ENCODE measurements at regions not wholly inside any gene's neighbourhood (a gene's known extent, or its start where the extent isn't known, plus 50 kb on each side); places are given as distances from the start of the nearest gene placed in this dataset.

DNA sequence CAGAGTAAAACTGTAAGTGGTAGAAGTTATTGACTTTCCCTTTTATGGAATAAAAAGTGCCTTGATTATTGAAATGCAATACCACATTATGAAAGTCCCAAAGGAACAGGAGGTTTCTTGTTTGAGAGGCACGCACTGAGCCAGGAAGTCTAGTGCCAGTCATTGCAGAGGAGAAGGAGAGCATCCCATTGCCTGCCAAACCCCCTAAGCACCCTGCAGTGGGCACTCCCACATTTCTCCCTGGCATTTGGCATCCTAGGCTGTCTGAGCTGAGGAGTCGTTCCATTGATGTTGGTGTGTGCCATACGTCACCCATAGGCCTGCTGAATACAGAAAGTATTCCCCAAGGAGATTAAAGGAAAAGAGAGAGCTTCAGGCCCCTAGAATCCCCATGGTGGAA is 85.7 kb upstream of the MBNL2 start:
- DNase-seq: no peak

DNA sequence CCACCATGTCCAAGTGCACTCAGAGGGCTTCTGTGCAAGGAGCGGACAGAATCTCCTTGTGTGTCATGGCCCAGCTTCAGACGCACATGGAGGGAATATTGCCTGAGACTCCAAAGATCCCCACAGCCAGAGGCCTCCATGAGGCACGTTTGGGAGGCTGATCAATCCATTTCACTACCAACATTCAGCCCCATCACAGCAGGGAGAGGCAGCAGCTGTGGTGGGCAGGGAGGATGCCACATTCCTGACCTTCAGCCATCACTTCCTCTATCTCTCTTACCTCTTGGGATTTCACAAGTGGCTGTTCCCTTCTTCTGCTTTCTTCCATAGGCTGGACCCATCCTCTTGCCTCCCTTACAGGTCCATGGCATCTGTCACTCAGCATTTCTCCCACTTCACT is 82.4 kb upstream of the MBNL2 start:
- DNase-seq: no peak

DNA sequence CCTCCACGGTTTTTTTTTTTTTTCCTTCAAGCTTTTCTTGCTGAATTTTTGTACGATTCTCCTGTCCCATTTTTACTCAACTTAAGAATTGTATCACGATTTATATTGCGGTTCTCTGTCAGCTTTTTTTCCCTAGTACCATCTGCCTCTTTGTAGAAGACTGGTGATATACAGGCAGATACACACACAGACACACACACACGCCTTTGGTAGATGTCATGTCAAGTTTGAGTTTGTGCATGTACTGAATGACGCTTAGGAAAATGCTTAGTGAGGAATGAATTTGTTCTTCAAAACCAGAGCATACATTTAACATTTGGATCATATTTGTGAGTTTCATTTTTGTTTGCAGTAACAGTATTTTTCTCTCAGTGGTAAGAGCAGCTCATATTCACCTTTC is 82.0 kb upstream of the MBNL2 start:
- no peak for DNase-seq

DNA sequence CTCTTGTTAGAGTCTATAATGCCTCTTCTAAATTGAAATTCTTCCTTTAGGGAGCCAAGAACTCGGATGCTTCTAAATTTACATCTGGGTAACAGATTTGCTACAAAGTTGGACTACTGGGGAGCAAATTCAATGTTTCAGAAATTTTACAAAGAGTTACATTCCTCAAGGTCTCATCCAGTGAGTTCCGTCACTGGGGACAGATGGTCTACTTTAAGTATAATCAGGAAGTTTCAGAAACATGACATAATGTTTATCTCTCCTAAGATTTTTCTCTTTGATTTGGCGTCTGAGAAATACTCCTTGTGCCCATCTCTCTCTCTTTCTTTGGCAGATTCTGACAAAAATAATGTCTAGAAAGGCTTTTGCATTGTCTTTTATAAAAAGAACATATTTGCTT is 81.5 kb upstream of the MBNL2 start:
- DNase-seq: no peak

DNA sequence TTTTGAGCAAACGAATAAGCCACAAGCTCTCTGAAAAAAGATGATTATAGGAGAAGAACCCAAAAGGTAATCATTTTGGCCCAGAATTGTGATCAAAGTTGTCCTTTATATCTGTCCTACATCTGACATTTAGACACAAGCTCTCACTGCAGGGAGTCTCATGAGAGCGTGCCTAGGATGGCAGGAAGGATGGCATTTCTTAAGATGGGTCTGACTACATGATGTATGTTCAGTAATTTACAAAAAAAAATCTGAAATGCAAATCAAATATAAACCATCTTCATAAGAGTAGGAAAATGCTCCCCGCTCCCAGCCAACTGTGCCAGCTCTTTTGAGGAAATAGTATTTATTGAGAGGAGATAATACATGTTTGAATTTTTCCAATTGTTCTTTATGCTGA is 81.0 kb upstream of the MBNL2 start:
- no peak for DNase-seq

DNA sequence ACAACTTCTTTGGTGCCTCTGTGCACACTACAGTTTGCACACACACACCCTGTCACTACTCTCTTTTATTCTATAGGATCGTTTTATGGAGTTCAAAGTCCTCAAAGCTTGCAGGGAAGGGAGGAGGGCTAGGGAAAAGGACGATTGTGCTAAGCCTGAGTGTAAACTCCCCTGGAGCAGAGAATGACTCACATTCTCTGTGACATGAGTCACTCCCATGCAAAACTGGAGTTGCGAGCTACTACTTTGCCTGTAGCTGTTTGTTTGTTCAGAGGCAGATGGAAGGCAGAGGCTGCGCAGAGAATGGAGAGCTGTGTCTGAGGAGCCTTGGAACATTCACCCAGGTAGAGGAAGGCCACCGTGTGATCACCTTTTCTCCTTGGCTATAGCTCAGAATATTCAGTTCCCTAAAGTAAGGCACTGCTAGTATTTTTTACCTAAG is 80.5 kb upstream of the MBNL2 start:
- no peak for DNase-seq

DNA sequence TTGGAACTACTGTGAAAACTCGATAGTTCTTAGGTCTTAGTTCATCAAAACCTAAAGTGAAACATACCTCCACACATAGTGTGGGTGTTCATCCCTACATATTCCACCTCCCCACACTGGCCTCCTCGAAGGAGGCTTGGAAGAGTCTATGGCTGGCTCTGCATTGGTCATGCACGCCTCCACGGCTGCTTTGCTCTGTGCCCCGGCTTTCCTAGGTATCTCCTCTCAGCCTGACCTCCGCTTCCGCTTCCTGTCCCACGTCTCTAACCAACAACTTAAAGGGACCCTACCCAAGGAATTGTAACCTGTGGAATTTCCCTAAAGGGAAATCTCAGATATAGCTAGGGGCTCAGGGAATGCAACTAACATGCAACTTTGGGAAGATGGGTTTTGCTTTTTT is 79.7 kb upstream of the MBNL2 start:
- no peak for DNase-seq

DNA sequence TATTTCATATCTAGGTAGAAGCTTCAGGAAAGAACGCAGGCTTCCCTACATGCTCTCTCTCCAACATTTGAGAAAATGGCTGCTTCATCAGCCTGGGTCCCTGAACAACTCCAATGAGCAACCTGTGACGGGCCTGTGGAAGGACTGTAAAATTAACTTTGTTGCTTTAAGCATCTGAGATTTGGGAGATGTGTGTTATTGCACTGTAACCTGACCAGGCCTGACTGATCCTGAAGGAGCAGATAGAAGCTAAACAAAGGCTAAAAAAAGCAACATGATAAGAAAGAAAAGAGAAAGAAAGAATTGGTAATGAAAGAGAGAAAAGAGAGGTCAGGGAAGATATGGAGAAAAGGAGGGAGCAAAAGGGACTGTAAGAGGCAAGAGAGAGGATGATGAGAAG is 77.1 kb upstream of the MBNL2 start:
- DNase-seq: no peak

DNA sequence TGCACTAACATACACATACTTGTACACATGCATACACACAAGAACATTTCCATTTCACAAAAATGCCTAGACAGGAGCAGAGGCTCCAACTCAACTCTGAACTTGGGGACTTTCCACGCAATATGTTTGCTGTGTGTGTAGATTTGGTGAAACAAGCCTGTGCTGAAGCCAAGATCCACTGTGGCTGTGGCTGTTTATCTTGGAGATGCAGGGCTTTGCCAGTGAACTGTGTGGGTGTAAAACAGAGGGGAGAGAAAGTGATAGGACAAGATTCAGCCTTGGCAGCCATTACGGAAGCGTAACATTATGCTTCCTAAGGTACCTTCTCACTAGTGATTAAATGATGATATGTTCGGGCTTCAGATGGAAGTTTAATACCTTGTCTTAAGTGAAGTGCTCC is 73.2 kb upstream of the MBNL2 start:
- DNase-seq: no peak

DNA sequence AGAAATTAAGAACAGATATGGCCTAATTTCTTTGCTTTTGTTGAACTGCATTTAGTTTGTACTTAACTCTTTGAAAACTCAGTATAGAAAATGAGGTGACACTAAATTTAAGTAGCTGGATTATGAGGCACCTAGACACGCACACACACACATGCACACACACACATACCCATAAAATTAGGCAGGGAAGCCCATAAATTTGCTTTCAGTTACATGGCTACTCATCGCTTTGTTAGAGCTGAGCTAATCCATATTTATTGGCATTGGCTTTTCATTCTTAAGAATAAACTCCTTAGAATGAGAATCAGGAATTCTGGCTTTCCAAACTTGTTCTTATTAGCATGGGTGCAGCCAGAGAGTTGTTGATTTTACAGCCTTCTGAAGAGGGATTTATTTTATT is 61.7 kb upstream of the MBNL2 start:
- DNase-seq: no peak

DNA sequence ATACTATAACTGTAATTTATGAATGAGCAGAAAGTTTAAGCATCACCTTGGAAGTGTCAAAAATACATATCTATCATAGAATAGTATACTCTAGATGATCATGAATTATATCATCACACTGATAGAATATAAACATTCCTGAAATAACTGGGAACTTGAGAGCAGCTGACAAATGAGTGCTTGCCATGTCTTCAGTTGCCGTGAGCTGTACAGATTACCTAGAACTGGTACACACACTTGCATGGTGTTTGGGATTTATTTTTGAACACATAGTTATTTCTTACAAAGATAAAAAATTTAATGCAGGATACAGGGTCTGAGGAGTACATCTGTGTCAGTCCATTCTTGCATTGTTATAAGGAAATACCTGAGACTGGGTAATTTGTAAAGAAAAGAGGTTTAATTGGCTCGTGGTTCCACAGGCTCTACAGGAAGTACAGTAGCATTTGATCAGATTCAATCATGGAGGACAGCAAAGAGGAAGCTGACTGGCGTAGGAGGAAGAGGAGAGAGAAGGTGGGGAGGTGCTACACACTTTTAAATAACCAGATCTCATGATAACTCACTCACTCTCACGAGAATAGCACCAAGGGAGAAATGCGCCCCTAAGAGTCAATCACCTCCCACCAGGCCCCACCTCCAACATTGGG is 60.4 kb upstream of the MBNL2 start:
- no peak for DNase-seq

DNA sequence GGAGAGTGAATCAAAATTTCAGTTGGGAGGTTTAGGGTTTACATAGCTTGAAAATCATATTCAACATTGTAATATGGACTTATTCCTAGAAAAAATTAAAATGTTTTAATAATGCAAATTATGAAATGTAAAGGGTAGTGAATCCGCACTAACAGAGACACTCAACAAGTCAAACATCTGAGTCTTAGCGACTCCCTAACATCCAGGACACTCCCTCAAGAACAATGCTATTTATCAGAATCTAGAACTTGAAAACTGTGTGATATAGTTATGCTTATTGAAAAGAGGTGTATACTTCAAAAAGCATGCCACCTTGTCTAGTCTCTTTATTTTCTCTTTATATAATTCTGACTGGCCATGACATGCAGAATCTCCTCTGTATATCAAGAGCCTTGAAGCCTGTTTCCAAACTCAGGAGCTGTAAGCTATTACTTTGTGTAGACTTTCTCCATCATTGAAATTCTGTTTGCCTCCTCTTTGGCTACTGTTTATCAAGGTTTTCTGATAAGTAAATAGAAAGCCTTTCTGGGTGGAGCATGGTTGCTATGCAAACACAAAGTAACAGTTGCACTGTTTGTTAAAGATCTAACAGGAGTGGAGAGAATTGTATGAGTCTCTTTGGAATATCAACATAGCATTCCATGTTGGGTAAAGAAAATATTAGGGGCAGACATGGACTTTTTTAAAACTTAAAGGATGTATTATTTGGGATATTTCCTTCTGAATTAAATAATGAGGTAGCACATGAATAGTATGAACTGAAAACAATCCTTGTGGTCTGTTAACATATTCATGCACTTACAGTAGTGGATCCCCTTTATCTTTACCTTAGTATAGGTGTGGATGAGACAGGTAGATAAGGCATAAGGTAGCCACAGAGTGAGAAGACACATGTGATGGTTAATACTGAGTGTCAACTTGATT is 56.4 kb upstream of the MBNL2 start:
- DNase-seq: no peak

DNA sequence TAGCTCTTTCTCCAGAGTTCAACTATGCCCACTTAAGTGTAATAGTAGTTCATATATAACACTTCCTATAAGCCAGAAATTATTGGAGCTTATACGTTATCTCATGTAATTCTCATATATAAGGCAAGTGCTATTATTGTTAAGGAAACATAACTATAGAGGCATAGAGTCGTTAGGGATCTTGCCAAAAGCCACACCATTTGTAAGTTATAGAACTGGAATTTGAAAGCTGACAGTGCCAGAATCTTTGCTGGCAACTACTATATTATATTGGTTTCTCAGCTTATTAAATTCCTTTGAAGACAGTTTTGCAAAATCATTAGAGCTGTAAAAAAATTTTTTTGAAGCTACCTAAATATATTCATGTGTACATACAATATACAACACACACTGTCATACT is 51.0 kb upstream of the MBNL2 start:
- no peak for DNase-seq

Measured in CD4-positive, alpha-beta T cell treated with Interleukin-10 for 1 hour (primary cell).